IMR-90 (cell line): ENCODE measurements at regions not wholly inside any gene's neighbourhood (a gene's known extent, or its start where the extent isn't known, plus 50 kb on each side); places are given as distances from the start of the nearest gene placed in this dataset.

Experiments used
- ATAC-seq: fragments of 200-7000 bp; cut with Tn5 transposase; 2 replicates; pipeline ENCODE4 v1.9.1; 2020; ENCODE audit warnings: low read depth, mild to moderate bottlenecking, moderate library complexity
- BruUV-seq: library from RNA; stranded (reverse); fragments of 400-500 nt; replicated peaks from 2 replicates; lab custom pipeline; 2021; lab: Mats Ljungman, UMichigan
- CTCF ChIA-PET: fragments of 300-600 bp; formaldehyde crosslinking; extraction: SDS; loops from one replicate; lab custom pipeline; 2021; ENCODE audit warnings: antibody characterized with exemption; lab: Yijun Ruan, JAX
- POLR2A ChIA-PET: fragments of 300-600 bp; sonication (Branson Sonifier 250); formaldehyde crosslinking; loops from one replicate; lab custom pipeline; 2022; ENCODE audit warnings: antibody characterized with exemption; ENCODE audit not compliant: unreplicated experiment; lab: Charles Lee
- DNase-seq: peaks from one replicate; pipeline ENCODE4 v3.0.0; 2013
- H2AFZ ChIP-seq: replicated peaks from 2 replicates; pipeline ENCODE3; 2013; ENCODE audit warnings: low read length, mild to moderate bottlenecking; ENCODE audit not compliant: poor library complexity
- H2AK5ac ChIP-seq: 2 replicates; pipeline ENCODE4 v1.6.1; 2013; ENCODE audit warnings: low read depth, low read length, inconsistent platforms
- H2AK9ac ChIP-seq: replicated peaks from 2 replicates; pipeline ENCODE3; 2013; ENCODE audit warnings: mild to moderate bottlenecking, low read depth, low read length, moderate library complexity; ENCODE audit not compliant: poor library complexity
- H2BK120ac ChIP-seq: 2 replicates; pipeline ENCODE4 v1.6.1; 2013; ENCODE audit warnings: low read depth, low read length, inconsistent platforms
- H2BK15ac ChIP-seq: 3 replicates; pipeline ENCODE4 v1.6.1; 2013; ENCODE audit warnings: low read depth, low read length, inconsistent platforms
- H2BK20ac ChIP-seq: 2 replicates; pipeline ENCODE4 v1.6.1; 2013; ENCODE audit warnings: low read depth, mild to moderate bottlenecking, inconsistent platforms, low read length, moderate library complexity
- H2BK5ac ChIP-seq: 2 replicates; pipeline ENCODE4 v1.6.1; 2013; ENCODE audit warnings: mild to moderate bottlenecking, low read depth, low read length, inconsistent platforms; ENCODE audit not compliant: poor library complexity, severe bottlenecking
- H3K14ac ChIP-seq: replicated peaks from 2 replicates; pipeline ENCODE4 v1.6.1; 2013; ENCODE audit warnings: low read depth, low read length, inconsistent platforms
- H3K18ac ChIP-seq: 2 replicates; pipeline ENCODE4 v1.6.1; 2013; ENCODE audit warnings: low read depth, low read length, control low read depth
- H3K23ac ChIP-seq: 2 replicates; pipeline ENCODE4 v1.6.1; 2013; ENCODE audit warnings: low read depth, low read length, inconsistent platforms
- H3K27ac ChIP-seq: 2 replicates; pipeline ENCODE4 v1.5.1; 2013; ENCODE audit warnings: mild to moderate bottlenecking, control low read depth, low read length; ENCODE audit not compliant: insufficient read depth
- H3K27me3 ChIP-seq: 2 replicates; pipeline ENCODE4 v1.6.1; 2013; ENCODE audit warnings: low read length; ENCODE audit not compliant: control insufficient read depth, insufficient read depth
- H3K36me3 ChIP-seq: 2 replicates; pipeline ENCODE4 v1.6.1; 2013; ENCODE audit warnings: low read length, mixed read lengths; ENCODE audit not compliant: control insufficient read depth, insufficient read depth
- H3K4ac ChIP-seq: 2 replicates; pipeline ENCODE4 v1.6.1; 2013; ENCODE audit warnings: low read depth, low read length, inconsistent platforms
- H3K4me1 ChIP-seq: 2 replicates; pipeline ENCODE4 v1.6.1; 2013; ENCODE audit warnings: low read length, mixed read lengths; ENCODE audit not compliant: control insufficient read depth, insufficient read depth
- H3K4me2 ChIP-seq: 2 replicates; pipeline ENCODE4 v1.6.1; 2013; ENCODE audit warnings: low read depth, mild to moderate bottlenecking, control low read depth, low read length, moderate library complexity
- H3K4me3 ChIP-seq: 2 replicates; pipeline ENCODE4 v1.5.1; 2013; ENCODE audit warnings: low read depth, mild to moderate bottlenecking, control low read depth, low read length, moderate library complexity; ENCODE audit not compliant: insufficient read depth
- H3K56ac ChIP-seq: 2 replicates; pipeline ENCODE4 v1.6.1; 2013; ENCODE audit warnings: low read length, inconsistent platforms; ENCODE audit not compliant: insufficient read depth; ENCODE audit errors: extremely low read depth
- H3K79me1 ChIP-seq, 2 experiments: 2 replicates each; pipeline ENCODE4 v1.6.1; 2013; ENCODE audit warnings: low read length in 2 of 2, inconsistent platforms in 1 of 2, low read depth in 1 of 2
- H3K9ac ChIP-seq: 2 replicates; pipeline ENCODE4 v1.6.1; 2013; ENCODE audit warnings: low read depth, low read length, control low read depth
- H3K9me1 ChIP-seq: 2 replicates; pipeline ENCODE4 v1.6.1; 2013; ENCODE audit warnings: low read length, inconsistent platforms; ENCODE audit not compliant: insufficient read depth
- H3K9me3 ChIP-seq: 2 replicates; pipeline ENCODE4 v1.6.1; 2013; ENCODE audit warnings: low read length; ENCODE audit not compliant: control insufficient read depth, insufficient read depth
- H4K20me1 ChIP-seq: 2 replicates; pipeline ENCODE4 v1.6.1; 2013; ENCODE audit warnings: low read length, inconsistent platforms; ENCODE audit not compliant: insufficient read depth
- H4K5ac ChIP-seq: 2 replicates; pipeline ENCODE4 v1.6.1; 2013; ENCODE audit warnings: mild to moderate bottlenecking, low read depth, low read length, control low read depth
- H4K8ac ChIP-seq, 2 experiments: 2 replicates each; pipeline ENCODE4 v1.6.1; 2013; ENCODE audit warnings: low read depth in 2 of 2, low read length in 2 of 2, control low read depth in 1 of 2, inconsistent platforms in 1 of 2
- H4K91ac ChIP-seq: 2 replicates; pipeline ENCODE4 v1.6.1; 2013; ENCODE audit warnings: low read depth, low read length, inconsistent platforms; ENCODE audit not compliant: insufficient read depth
- BHLHE40 ChIP-seq: fragments of 150-350 bp; IDR thresholded peaks from 2 replicates; pipeline ENCODE4 v1.6.1; 2016; ENCODE audit warnings: mild to moderate bottlenecking, low read depth, low read length
- CEBPB ChIP-seq: IDR thresholded peaks from 2 replicates; pipeline ENCODE4 v1.6.1; 2012; ENCODE audit warnings: low read depth, low read length, improper control_type of control experiment
- CHD1 ChIP-seq: IDR thresholded peaks from 2 replicates; pipeline ENCODE4 v1.6.1; 2012; ENCODE audit warnings: low read depth, low read length, improper control_type of control experiment
- FOS ChIP-seq: fragments of 150-350 bp; IDR thresholded peaks from 2 replicates; pipeline ENCODE4 v1.6.1; 2016; ENCODE audit warnings: low read depth, low read length
- MAFK ChIP-seq: IDR thresholded peaks from 2 replicates; pipeline ENCODE4 v1.6.1; 2012; ENCODE audit warnings: low read depth, low read length, improper control_type of control experiment
- MAZ ChIP-seq: IDR thresholded peaks from 2 replicates; pipeline ENCODE4 v1.6.1; 2012; ENCODE audit warnings: low read depth, mild to moderate bottlenecking, low read length, improper control_type of control experiment, moderate library complexity, borderline replicate concordance
- MXI1 ChIP-seq: IDR thresholded peaks from 2 replicates; pipeline ENCODE4 v1.6.1; 2012; ENCODE audit warnings: low read depth, mild to moderate bottlenecking, low read length, moderate library complexity, borderline replicate concordance
- NFE2L2 ChIP-seq: fragments of 150-350 bp; IDR thresholded peaks from 2 replicates; pipeline ENCODE4 v1.6.1; 2016; ENCODE audit warnings: low read depth, mild to moderate bottlenecking, low read length
- POLR2A ChIP-seq: IDR thresholded peaks from 2 replicates; pipeline ENCODE4 v1.6.1; 2012; ENCODE audit warnings: mild to moderate bottlenecking, low read depth, low read length
- RAD21 ChIP-seq: IDR thresholded peaks from 2 replicates; pipeline ENCODE4 v1.6.1; 2012; ENCODE audit warnings: low read length, improper control_type of control experiment
- RCOR1 ChIP-seq: IDR thresholded peaks from 2 replicates; pipeline ENCODE4 v1.6.1; 2012; ENCODE audit warnings: mild to moderate bottlenecking, low read length, improper control_type of control experiment; ENCODE audit not compliant: insufficient replicate concordance
- RFX5 ChIP-seq: IDR thresholded peaks from 2 replicates; pipeline ENCODE4 v1.8.0; 2012; ENCODE audit warnings: low read depth, mild to moderate bottlenecking, low read length, moderate library complexity
- SMC3 ChIP-seq: fragments of 150-350 bp; IDR thresholded peaks from 2 replicates; pipeline ENCODE4 v1.6.1; 2016; ENCODE audit warnings: low read depth, mild to moderate bottlenecking, antibody characterized with exemption, low read length, moderate library complexity
- WGBS, 2 experiments: methylation state at CpG; one replicate each; pipeline versions ENCODE4 v1.1.5 to v1.1.7; 2013; ENCODE audit warnings: missing lambda C conversion rate in 2 of 2; ENCODE audit not compliant: insufficient read length in 1 of 2; ENCODE audit errors: extremely low coverage in 2 of 2; 5-methylcytosine and 5-hydroxymethylcytosine counted together
- dilution Hi-C: fragments of 300-500 bp; cut with HindIII; formaldehyde crosslinking; loops from one replicate; pipeline ENCODE4 v1.14.3; 2018; ENCODE audit warnings: low sequenced_read_pairs; ENCODE audit not compliant: unreplicated experiment
- in situ Hi-C: fragments of 300-500 bp; cut with MboI; formaldehyde crosslinking; loops from 3 replicates; pipeline ENCODE4 v1.14.3; 2019; ENCODE audit warnings: low sequenced_read_pairs, inconsistent platforms, mixed read lengths
- intact Hi-C: fragments of 100-400 bp; cut with micrococcal nuclease; formaldehyde crosslinking; loops from 2 replicates; pipeline ENCODE4 v1.10.0; 2022
- TF ChIP-seq, protein P1 (sequence below): fragments of 150-350 bp; IDR thresholded peaks from 2 replicates; pipeline ENCODE4 v1.6.1; 2016; ENCODE audit warnings: low read depth, mild to moderate bottlenecking, low read length, moderate library complexity, borderline replicate concordance
- TF ChIP-seq, protein P2 (sequence below): fragments of 150-350 bp; IDR thresholded peaks from 2 replicates; pipeline ENCODE4 v1.6.1; 2017; ENCODE audit warnings: mild to moderate bottlenecking, antibody characterized with exemption, low read length, low read depth
- TF ChIP-seq, protein P3 (sequence below): conservative IDR thresholded peaks from 2 replicates; pipeline ENCODE4 v1.5.1; 2012; ENCODE audit warnings: mild to moderate bottlenecking, low read depth, low read length, improper control_type of control experiment

DNA sequence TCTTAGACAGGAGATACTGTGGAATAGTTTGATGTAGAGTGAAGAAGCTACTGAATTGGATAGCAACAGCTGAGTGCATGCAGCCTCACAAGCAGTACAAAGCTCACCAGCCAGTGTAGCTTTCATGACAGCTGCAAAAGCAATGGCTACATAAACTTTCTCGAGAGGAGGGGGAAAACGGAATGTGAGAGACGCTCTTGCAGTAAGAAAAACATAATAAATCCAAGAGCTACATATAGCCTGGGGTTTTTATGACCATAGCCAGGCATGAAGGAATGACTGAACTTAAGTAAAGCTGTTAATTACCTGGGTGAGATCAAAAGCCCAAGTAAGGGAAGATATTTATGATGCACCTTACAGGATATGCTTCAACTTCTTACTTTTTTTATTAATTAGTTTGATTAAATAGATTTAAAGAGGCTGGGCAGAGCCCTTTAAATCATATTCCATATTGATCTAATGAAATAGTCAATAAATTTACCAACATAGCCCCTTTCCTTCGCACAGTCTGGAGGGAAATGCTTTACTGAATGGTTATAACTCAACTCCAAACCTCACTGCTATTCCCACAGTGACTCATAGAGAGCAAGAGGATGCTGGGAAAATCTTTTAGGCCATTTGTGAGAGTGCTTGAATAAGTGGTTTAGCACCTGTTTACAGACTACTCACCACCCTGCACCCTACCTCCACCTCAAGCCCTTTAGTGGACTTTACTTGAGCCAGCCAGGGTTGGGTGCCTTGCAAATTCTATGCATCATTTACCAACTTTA is 407.2 kb upstream of the CLINT1 start:
- ChIA-PET CTCF (no interaction called here), POLR2A (no interaction called here)
- BruUV-seq = no TSS peak
- Histone ChIP-seq H4K91ac (no peak overlapping the region), H3K4me2 (no peak overlapping the region), H2AK9ac (no peak overlapping the region), H2AK5ac (no peak overlapping the region), H3K9me3 (no peaks in the 10 kb centered on the region; the same call in 1 of the 2 replicates), H3K27me3 (no peaks in the 10 kb centered on the region), H3K4me1 (no peaks in the 10 kb centered on the region), H3K14ac (no peak overlapping the region), H3K18ac (no peak overlapping the region), H3K9ac (no peak overlapping the region), H3K23ac (no peak overlapping the region), H2AFZ (no peak overlapping the region), H4K5ac (no peak overlapping the region), H2BK20ac (no peak overlapping the region), H4K20me1 (no peaks in the 10 kb centered on the region), H3K36me3 (no peaks in the 10 kb centered on the region), H4K8ac (no peak overlapping the region), H3K4me3 (no peak overlapping the region), H3K4ac (no peak overlapping the region), H3K79me1 (no peaks in the 10 kb centered on the region), H2BK120ac (no peak overlapping the region), H2BK5ac (no peak overlapping the region), H3K56ac (no peak overlapping the region), H3K9me1 (no peaks in the 10 kb centered on the region), H3K27ac (no peak overlapping the region), H2BK15ac (no peak overlapping the region)
- no peak for ATAC-seq
- TF ChIP-seq MXI1 (no peak), NFE2L2 (no peak), RFX5 (no peak), SMC3 (no peak), CEBPB (no peak), RCOR1 (no peak), BHLHE40 (no peak), FOS (no peak), MAFK (no peak), MAZ (no peak), POLR2A (no peak), CHD1 (no peak), RAD21 (no peak)
- TF ChIP-seq, protein P1, sequence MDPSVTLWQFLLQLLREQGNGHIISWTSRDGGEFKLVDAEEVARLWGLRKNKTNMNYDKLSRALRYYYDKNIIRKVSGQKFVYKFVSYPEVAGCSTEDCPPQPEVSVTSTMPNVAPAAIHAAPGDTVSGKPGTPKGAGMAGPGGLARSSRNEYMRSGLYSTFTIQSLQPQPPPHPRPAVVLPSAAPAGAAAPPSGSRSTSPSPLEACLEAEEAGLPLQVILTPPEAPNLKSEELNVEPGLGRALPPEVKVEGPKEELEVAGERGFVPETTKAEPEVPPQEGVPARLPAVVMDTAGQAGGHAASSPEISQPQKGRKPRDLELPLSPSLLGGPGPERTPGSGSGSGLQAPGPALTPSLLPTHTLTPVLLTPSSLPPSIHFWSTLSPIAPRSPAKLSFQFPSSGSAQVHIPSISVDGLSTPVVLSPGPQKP = no peak
- TF ChIP-seq, protein P2, sequence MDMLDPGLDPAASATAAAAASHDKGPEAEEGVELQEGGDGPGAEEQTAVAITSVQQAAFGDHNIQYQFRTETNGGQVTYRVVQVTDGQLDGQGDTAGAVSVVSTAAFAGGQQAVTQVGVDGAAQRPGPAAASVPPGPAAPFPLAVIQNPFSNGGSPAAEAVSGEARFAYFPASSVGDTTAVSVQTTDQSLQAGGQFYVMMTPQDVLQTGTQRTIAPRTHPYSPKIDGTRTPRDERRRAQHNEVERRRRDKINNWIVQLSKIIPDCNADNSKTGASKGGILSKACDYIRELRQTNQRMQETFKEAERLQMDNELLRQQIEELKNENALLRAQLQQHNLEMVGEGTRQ = no peak
- TF ChIP-seq, protein P3, sequence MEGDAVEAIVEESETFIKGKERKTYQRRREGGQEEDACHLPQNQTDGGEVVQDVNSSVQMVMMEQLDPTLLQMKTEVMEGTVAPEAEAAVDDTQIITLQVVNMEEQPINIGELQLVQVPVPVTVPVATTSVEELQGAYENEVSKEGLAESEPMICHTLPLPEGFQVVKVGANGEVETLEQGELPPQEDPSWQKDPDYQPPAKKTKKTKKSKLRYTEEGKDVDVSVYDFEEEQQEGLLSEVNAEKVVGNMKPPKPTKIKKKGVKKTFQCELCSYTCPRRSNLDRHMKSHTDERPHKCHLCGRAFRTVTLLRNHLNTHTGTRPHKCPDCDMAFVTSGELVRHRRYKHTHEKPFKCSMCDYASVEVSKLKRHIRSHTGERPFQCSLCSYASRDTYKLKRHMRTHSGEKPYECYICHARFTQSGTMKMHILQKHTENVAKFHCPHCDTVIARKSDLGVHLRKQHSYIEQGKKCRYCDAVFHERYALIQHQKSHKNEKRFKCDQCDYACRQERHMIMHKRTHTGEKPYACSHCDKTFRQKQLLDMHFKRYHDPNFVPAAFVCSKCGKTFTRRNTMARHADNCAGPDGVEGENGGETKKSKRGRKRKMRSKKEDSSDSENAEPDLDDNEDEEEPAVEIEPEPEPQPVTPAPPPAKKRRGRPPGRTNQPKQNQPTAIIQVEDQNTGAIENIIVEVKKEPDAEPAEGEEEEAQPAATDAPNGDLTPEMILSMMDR = no peak
- dilution Hi-C loops (no loop called here), in situ Hi-C loops (no loop called here), intact Hi-C loops (no loop called here)
- no peak for DNase-seq
- WGBS, 2 experiments = no CpG with 5 or more reads among the region's 4 CpGs
